Sciatic nerve (tissue), 2 donors: ENCODE measurements at regions not wholly inside any gene's neighbourhood (a gene's known extent, or its start where the extent isn't known, plus 50 kb on each side); places are given as distances from the start of the nearest gene placed in this dataset.

ENCODE experiments used
- ATAC-seq: fragments of 200-7000 bp; cut with Tn5 transposase; one replicate; pipeline ENCODE4 v1.9.1; 2020; ENCODE audit warnings: mild to moderate bottlenecking, moderate library complexity
- DNase-seq: peaks from one replicate; pipeline ENCODE4 v3.0.0-alpha.2; 2020; ENCODE audit warnings: low spot score
- intact Hi-C: fragments of 100-400 bp; cut with DNase I; formaldehyde crosslinking; loops from one replicate; pipeline ENCODE4 v1.14.2; 2022
- donor health status: DM: no; HTN: no; CAD: no.
- donor health status: DM: no; HTN: no; CAD: no.

GRCh38 chr5:174844971-174845370, 120.6 kb downstream of the MSX2 start:
- intact Hi-C loops = no loop called here
- DNase-seq (no peak), ATAC-seq (peak; percentile 87)

- intact Hi-C loops = no loop called here
- DNase-seq = no peak
- ATAC-seq = peak; percentile 81
Observed at GRCh38 chr5:174843263-174844250, 119.2 kb downstream of the MSX2 start.

GRCh38 chr5:174840435-174840834, 116.1 kb downstream of the MSX2 start:
- no peak for DNase-seq
- intact Hi-C loops = no loop called here
- ATAC-seq = no peak

DNA sequence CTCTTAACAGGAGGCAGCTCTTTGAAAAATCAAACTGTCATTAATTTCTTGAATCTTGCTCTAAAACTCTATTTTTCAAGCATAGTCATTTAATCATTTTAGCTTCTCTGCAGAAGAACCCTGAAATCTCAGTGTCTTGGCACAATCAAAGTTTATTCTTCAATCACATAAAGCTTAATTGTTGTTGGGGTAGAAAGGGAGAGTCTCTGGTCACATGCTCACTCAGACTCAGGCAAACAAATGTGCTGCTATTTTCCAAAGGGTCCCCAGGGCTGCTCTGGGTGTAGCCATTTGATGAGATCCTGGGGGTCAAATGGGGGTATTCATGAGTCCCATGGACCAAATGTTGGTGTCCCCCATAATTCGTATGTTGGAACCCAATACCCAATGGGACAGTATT, 114.8 kb downstream of the MSX2 start:
- ATAC-seq (no peak), DNase-seq (no peak)
- intact Hi-C loops = no loop called here

GRCh38 chr5:174837919-174838902, 113.8 kb downstream of the MSX2 start:
- intact Hi-C loops = no loop called here
- peak; percentile 79 for ATAC-seq
- DNase-seq = no peak

GRCh38 chr5:174834081-174834480, 109.7 kb downstream of the MSX2 start:
- intact Hi-C loops = no loop called here

GRCh38 chr5:174832811-174833210, 108.4 kb downstream of the MSX2 start:
- intact Hi-C loops = no loop called here
- ATAC-seq (no peak), DNase-seq (no peak)

More at GRCh38 chr5:174834081-174834480, 109.7 kb downstream of the MSX2 start:
- DNase-seq = no peak
- no peak for ATAC-seq

- DNase-seq (no peak), ATAC-seq (no peak)
- intact Hi-C loops = no loop called here
Observed at GRCh38 chr5:174832025-174832424, 107.6 kb downstream of the MSX2 start.

GRCh38 chr5:174831031-174831660, 106.8 kb downstream of the MSX2 start:
- no peak for DNase-seq
- ATAC-seq = no peak
- intact Hi-C loops = no loop called here

DNA sequence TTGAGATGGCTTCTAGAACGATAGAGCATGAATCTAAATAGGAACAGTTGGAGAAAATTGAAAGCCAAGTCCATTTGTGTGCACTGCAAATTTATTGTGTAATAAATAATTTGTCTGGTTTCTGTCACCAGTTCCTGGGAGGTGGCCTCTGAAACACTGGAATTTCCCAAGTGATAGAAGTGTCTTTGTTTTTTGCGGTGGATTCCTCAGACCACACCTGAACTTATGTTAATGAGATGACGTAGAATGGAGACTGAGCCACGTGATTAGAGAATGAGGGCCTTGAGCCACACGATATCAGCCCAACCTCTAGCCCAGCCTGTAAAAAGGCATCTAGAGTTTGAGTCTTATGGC, 105.1 kb downstream of the MSX2 start:
- ATAC-seq (no peak), DNase-seq (no peak)
- intact Hi-C loops = no loop called here

DNA sequence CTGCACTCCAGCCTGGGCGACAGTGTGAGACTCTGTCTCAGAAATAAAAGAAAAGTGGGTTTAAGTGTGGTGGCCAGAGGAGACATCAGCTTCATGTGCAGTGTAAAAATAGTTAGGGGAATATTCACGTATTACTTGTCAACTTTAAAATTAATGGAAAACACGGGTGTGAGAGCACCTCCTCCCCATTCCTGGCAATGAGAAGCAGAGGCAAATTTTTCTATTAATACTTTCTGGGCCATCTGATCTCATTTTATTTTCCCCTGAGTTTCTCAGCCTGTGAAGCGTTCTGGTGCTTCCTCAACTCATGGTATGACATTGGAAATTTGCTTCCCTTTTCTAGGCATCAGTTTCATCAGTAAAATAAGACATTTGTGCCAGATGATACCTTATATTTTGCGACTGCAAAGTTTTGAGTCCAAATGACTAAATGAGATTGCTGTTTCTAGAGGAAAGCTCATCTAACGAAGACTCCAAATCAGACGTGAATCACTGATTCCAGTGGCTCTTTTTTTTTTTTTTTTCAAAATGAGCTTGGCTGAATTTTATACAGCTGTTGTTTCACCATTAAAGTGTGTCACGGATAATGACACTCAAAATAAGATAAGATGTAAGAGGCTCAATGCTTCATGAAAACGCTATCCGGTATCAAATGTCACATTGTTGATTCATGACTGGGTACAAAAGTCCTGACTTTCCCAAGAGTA, 104.6 kb downstream of the MSX2 start:
- DNase-seq (no peak), ATAC-seq (no peak)
- intact Hi-C loops = no loop called here

DNA sequence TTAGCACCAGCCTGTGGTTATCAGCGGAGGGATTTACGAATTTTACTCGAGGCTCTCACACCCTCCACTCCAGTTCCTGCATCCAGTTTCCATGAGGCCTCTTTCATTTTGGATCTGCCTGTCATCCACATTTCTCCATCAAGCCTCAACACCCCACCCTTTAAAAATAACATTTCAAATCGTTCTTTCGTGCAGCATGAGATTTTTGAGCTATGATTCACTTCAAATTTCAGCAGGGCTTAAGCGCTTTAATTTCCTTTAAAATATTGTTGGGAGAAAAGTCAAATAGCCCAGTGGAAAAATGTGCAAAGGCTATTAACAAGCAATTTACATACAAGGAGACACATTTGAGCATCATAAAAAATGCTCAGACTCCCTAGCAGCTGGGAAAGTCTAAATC, 103.2 kb downstream of the MSX2 start:
- intact Hi-C loops = no loop called here
- ATAC-seq (no peak), DNase-seq (no peak)

DNA sequence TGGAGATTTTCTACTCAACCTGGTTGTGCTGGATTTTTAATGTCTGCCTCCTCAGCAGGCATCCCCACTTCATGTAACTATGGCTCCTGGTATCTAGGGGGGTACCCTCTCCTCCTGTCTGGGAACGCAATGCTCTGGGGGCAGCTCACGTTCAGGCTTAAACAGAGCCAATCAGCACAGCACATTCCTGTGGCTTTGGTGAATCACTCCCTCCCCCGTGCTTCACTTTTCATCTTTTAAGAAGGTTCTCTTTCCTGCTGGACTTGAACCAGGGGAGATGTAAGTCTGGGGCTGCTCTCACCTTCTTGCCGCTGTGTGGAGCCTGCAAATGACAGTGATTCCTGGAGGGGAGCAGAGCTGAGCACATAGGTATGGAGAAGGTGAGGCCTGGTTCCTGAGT, 101.2 kb downstream of the MSX2 start:
- intact Hi-C loops = no loop called here
- no peak for ATAC-seq
- DNase-seq = no peak

DNA sequence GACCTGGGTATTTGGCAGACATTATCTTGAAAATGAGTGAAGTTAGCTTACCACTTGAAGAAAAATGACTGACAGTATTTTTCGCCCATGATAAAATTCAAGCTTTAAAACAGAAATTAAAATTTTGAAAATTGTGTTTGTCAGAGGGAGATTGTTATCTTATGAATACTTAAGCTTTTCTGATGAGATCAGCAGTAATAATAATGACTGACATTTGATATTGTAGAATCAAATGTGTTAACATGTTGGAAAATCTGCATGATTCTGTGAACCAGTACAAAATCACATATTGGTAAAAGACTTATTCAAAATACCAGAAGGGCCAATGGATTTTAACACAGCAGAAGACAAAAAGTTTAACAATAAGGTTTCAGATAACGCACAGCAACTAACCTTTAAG, 94.0 kb downstream of the MSX2 start:
- intact Hi-C loops = no loop called here
- no peak for DNase-seq
- ATAC-seq = no peak

DNA sequence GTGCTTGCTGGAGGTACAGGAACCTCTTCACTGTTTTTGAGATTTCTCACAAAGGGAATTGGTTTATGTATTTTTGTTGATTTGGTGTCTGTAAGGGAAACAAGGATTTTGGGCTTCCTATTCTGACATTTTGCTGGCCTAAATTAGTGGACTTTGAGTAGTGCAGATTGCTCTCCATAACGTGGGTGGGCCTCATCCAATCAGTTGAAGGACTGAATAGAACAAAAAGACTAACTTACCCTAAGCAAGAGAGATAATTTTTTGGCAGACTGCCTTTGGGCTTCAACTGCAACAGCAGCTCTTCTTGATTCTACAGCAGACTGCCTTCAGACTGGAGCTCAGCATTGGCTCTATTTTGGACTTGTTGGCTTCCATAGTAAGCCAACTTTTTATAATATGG, 93.2 kb downstream of the MSX2 start:
- no peak for ATAC-seq
- DNase-seq = no peak
- intact Hi-C loops = no loop called here

DNA sequence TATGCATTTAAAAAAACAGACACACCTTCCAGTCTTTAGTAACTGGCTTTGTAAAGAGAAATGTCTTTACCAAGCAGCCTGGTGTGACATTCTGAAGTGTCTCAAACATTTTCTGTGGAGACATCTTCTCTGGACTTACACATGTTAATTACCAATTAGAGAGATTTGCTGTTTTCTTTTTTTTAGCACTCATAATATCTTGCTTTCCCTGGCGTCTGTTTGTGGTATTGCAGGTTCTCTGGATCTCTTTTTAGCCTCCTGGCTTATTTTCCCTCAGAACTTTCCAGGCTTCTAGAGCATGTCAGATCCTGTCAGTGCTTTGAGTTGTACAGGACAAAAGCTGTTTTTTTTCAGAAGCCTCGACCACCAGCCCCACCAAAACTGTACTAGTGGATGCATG, 92.5 kb downstream of the MSX2 start:
- intact Hi-C loops = no loop called here
- DNase-seq = no peak
- ATAC-seq = no peak

GRCh38 chr5:174811438-174811837, 87.1 kb downstream of the MSX2 start:
- intact Hi-C loops = no loop called here
- DNase-seq (no peak), ATAC-seq (no peak)

GRCh38 chr5:174810796-174811195, 86.4 kb downstream of the MSX2 start:
- intact Hi-C loops = no loop called here
- DNase-seq = no peak
- no peak for ATAC-seq

GRCh38 chr5:174807471-174807870, 83.1 kb downstream of the MSX2 start:
- ATAC-seq (no peak), DNase-seq (no peak)
- intact Hi-C loops = loop anchor here (10.0 kb wide), 1 partner anchor 293 kb away; no protein-coding TSS in a partner anchor
